IMR-90 (cell line): ENCODE measurements at regions not wholly inside any gene's neighbourhood (a gene's known extent, or its start where the extent isn't known, plus 50 kb on each side); places are given as distances from the start of the nearest gene placed in this dataset.

Experiments used
- ATAC-seq: fragments of 200-7000 bp; cut with Tn5 transposase; 2 replicates; pipeline ENCODE4 v1.9.1; 2020; ENCODE audit warnings: low read depth, mild to moderate bottlenecking, moderate library complexity
- BruUV-seq: library from RNA; stranded (reverse); fragments of 400-500 nt; replicated peaks from 2 replicates; lab custom pipeline; 2021; lab: Mats Ljungman, UMichigan
- CTCF ChIA-PET: fragments of 300-600 bp; formaldehyde crosslinking; extraction: SDS; loops from one replicate; lab custom pipeline; 2021; ENCODE audit warnings: antibody characterized with exemption; lab: Yijun Ruan, JAX
- POLR2A ChIA-PET: fragments of 300-600 bp; sonication (Branson Sonifier 250); formaldehyde crosslinking; loops from one replicate; lab custom pipeline; 2022; ENCODE audit warnings: antibody characterized with exemption; ENCODE audit not compliant: unreplicated experiment; lab: Charles Lee
- DNase-seq: peaks from one replicate; pipeline ENCODE4 v3.0.0; 2013
- H2AFZ ChIP-seq: replicated peaks from 2 replicates; pipeline ENCODE3; 2013; ENCODE audit warnings: low read length, mild to moderate bottlenecking; ENCODE audit not compliant: poor library complexity
- H2AK5ac ChIP-seq: 2 replicates; pipeline ENCODE4 v1.6.1; 2013; ENCODE audit warnings: low read depth, low read length, inconsistent platforms
- H2AK9ac ChIP-seq: replicated peaks from 2 replicates; pipeline ENCODE3; 2013; ENCODE audit warnings: mild to moderate bottlenecking, low read depth, low read length, moderate library complexity; ENCODE audit not compliant: poor library complexity
- H2BK120ac ChIP-seq: 2 replicates; pipeline ENCODE4 v1.6.1; 2013; ENCODE audit warnings: low read depth, low read length, inconsistent platforms
- H2BK15ac ChIP-seq: 3 replicates; pipeline ENCODE4 v1.6.1; 2013; ENCODE audit warnings: low read depth, low read length, inconsistent platforms
- H2BK20ac ChIP-seq: 2 replicates; pipeline ENCODE4 v1.6.1; 2013; ENCODE audit warnings: low read depth, mild to moderate bottlenecking, inconsistent platforms, low read length, moderate library complexity
- H2BK5ac ChIP-seq: 2 replicates; pipeline ENCODE4 v1.6.1; 2013; ENCODE audit warnings: mild to moderate bottlenecking, low read depth, low read length, inconsistent platforms; ENCODE audit not compliant: poor library complexity, severe bottlenecking
- H3K14ac ChIP-seq: replicated peaks from 2 replicates; pipeline ENCODE4 v1.6.1; 2013; ENCODE audit warnings: low read depth, low read length, inconsistent platforms
- H3K18ac ChIP-seq: 2 replicates; pipeline ENCODE4 v1.6.1; 2013; ENCODE audit warnings: low read depth, low read length, control low read depth
- H3K23ac ChIP-seq: 2 replicates; pipeline ENCODE4 v1.6.1; 2013; ENCODE audit warnings: low read depth, low read length, inconsistent platforms
- H3K27ac ChIP-seq: 2 replicates; pipeline ENCODE4 v1.5.1; 2013; ENCODE audit warnings: mild to moderate bottlenecking, control low read depth, low read length; ENCODE audit not compliant: insufficient read depth
- H3K27me3 ChIP-seq: 2 replicates; pipeline ENCODE4 v1.6.1; 2013; ENCODE audit warnings: low read length; ENCODE audit not compliant: control insufficient read depth, insufficient read depth
- H3K36me3 ChIP-seq: 2 replicates; pipeline ENCODE4 v1.6.1; 2013; ENCODE audit warnings: low read length, mixed read lengths; ENCODE audit not compliant: control insufficient read depth, insufficient read depth
- H3K4ac ChIP-seq: 2 replicates; pipeline ENCODE4 v1.6.1; 2013; ENCODE audit warnings: low read depth, low read length, inconsistent platforms
- H3K4me1 ChIP-seq: 2 replicates; pipeline ENCODE4 v1.6.1; 2013; ENCODE audit warnings: low read length, mixed read lengths; ENCODE audit not compliant: control insufficient read depth, insufficient read depth
- H3K4me2 ChIP-seq: 2 replicates; pipeline ENCODE4 v1.6.1; 2013; ENCODE audit warnings: low read depth, mild to moderate bottlenecking, control low read depth, low read length, moderate library complexity
- H3K4me3 ChIP-seq: 2 replicates; pipeline ENCODE4 v1.5.1; 2013; ENCODE audit warnings: low read depth, mild to moderate bottlenecking, control low read depth, low read length, moderate library complexity; ENCODE audit not compliant: insufficient read depth
- H3K56ac ChIP-seq: 2 replicates; pipeline ENCODE4 v1.6.1; 2013; ENCODE audit warnings: low read length, inconsistent platforms; ENCODE audit not compliant: insufficient read depth; ENCODE audit errors: extremely low read depth
- H3K79me1 ChIP-seq, 2 experiments: 2 replicates each; pipeline ENCODE4 v1.6.1; 2013; ENCODE audit warnings: low read length in 2 of 2, inconsistent platforms in 1 of 2, low read depth in 1 of 2
- H3K9ac ChIP-seq: 2 replicates; pipeline ENCODE4 v1.6.1; 2013; ENCODE audit warnings: low read depth, low read length, control low read depth
- H3K9me1 ChIP-seq: 2 replicates; pipeline ENCODE4 v1.6.1; 2013; ENCODE audit warnings: low read length, inconsistent platforms; ENCODE audit not compliant: insufficient read depth
- H3K9me3 ChIP-seq: 2 replicates; pipeline ENCODE4 v1.6.1; 2013; ENCODE audit warnings: low read length; ENCODE audit not compliant: control insufficient read depth, insufficient read depth
- H4K20me1 ChIP-seq: 2 replicates; pipeline ENCODE4 v1.6.1; 2013; ENCODE audit warnings: low read length, inconsistent platforms; ENCODE audit not compliant: insufficient read depth
- H4K5ac ChIP-seq: 2 replicates; pipeline ENCODE4 v1.6.1; 2013; ENCODE audit warnings: mild to moderate bottlenecking, low read depth, low read length, control low read depth
- H4K8ac ChIP-seq, 2 experiments: 2 replicates each; pipeline ENCODE4 v1.6.1; 2013; ENCODE audit warnings: low read depth in 2 of 2, low read length in 2 of 2, control low read depth in 1 of 2, inconsistent platforms in 1 of 2
- H4K91ac ChIP-seq: 2 replicates; pipeline ENCODE4 v1.6.1; 2013; ENCODE audit warnings: low read depth, low read length, inconsistent platforms; ENCODE audit not compliant: insufficient read depth
- BHLHE40 ChIP-seq: fragments of 150-350 bp; IDR thresholded peaks from 2 replicates; pipeline ENCODE4 v1.6.1; 2016; ENCODE audit warnings: mild to moderate bottlenecking, low read depth, low read length
- CHD1 ChIP-seq: IDR thresholded peaks from 2 replicates; pipeline ENCODE4 v1.6.1; 2012; ENCODE audit warnings: low read depth, low read length, improper control_type of control experiment
- FOS ChIP-seq: fragments of 150-350 bp; IDR thresholded peaks from 2 replicates; pipeline ENCODE4 v1.6.1; 2016; ENCODE audit warnings: low read depth, low read length
- MAFK ChIP-seq: IDR thresholded peaks from 2 replicates; pipeline ENCODE4 v1.6.1; 2012; ENCODE audit warnings: low read depth, low read length, improper control_type of control experiment
- MAZ ChIP-seq: IDR thresholded peaks from 2 replicates; pipeline ENCODE4 v1.6.1; 2012; ENCODE audit warnings: low read depth, mild to moderate bottlenecking, low read length, improper control_type of control experiment, moderate library complexity, borderline replicate concordance
- MXI1 ChIP-seq: IDR thresholded peaks from 2 replicates; pipeline ENCODE4 v1.6.1; 2012; ENCODE audit warnings: low read depth, mild to moderate bottlenecking, low read length, moderate library complexity, borderline replicate concordance
- NFE2L2 ChIP-seq: fragments of 150-350 bp; IDR thresholded peaks from 2 replicates; pipeline ENCODE4 v1.6.1; 2016; ENCODE audit warnings: low read depth, mild to moderate bottlenecking, low read length
- POLR2A ChIP-seq: IDR thresholded peaks from 2 replicates; pipeline ENCODE4 v1.6.1; 2012; ENCODE audit warnings: mild to moderate bottlenecking, low read depth, low read length
- RAD21 ChIP-seq: IDR thresholded peaks from 2 replicates; pipeline ENCODE4 v1.6.1; 2012; ENCODE audit warnings: low read length, improper control_type of control experiment
- RCOR1 ChIP-seq: IDR thresholded peaks from 2 replicates; pipeline ENCODE4 v1.6.1; 2012; ENCODE audit warnings: mild to moderate bottlenecking, low read length, improper control_type of control experiment; ENCODE audit not compliant: insufficient replicate concordance
- RFX5 ChIP-seq: IDR thresholded peaks from 2 replicates; pipeline ENCODE4 v1.8.0; 2012; ENCODE audit warnings: low read depth, mild to moderate bottlenecking, low read length, moderate library complexity
- SMC3 ChIP-seq: fragments of 150-350 bp; IDR thresholded peaks from 2 replicates; pipeline ENCODE4 v1.6.1; 2016; ENCODE audit warnings: low read depth, mild to moderate bottlenecking, antibody characterized with exemption, low read length, moderate library complexity
- WGBS, 2 experiments: methylation state at CpG; one replicate each; pipeline versions ENCODE4 v1.1.5 to v1.1.7; 2013; ENCODE audit warnings: missing lambda C conversion rate in 2 of 2; ENCODE audit not compliant: insufficient read length in 1 of 2; ENCODE audit errors: extremely low coverage in 2 of 2; 5-methylcytosine and 5-hydroxymethylcytosine counted together
- dilution Hi-C: fragments of 300-500 bp; cut with HindIII; formaldehyde crosslinking; loops from one replicate; pipeline ENCODE4 v1.14.3; 2018; ENCODE audit warnings: low sequenced_read_pairs; ENCODE audit not compliant: unreplicated experiment
- in situ Hi-C: fragments of 300-500 bp; cut with MboI; formaldehyde crosslinking; loops from 3 replicates; pipeline ENCODE4 v1.14.3; 2019; ENCODE audit warnings: low sequenced_read_pairs, inconsistent platforms, mixed read lengths
- intact Hi-C: fragments of 100-400 bp; cut with micrococcal nuclease; formaldehyde crosslinking; loops from 2 replicates; pipeline ENCODE4 v1.10.0; 2022
- TF ChIP-seq, protein P1 (sequence below): fragments of 150-350 bp; IDR thresholded peaks from 2 replicates; pipeline ENCODE4 v1.6.1; 2017; ENCODE audit warnings: mild to moderate bottlenecking, antibody characterized with exemption, low read length, low read depth
- TF ChIP-seq, protein P2 (sequence below): conservative IDR thresholded peaks from 2 replicates; pipeline ENCODE4 v1.5.1; 2012; ENCODE audit warnings: mild to moderate bottlenecking, low read depth, low read length, improper control_type of control experiment
- TF ChIP-seq, protein P3 (sequence below): fragments of 150-350 bp; IDR thresholded peaks from 2 replicates; pipeline ENCODE4 v1.6.1; 2016; ENCODE audit warnings: low read depth, mild to moderate bottlenecking, low read length, moderate library complexity, borderline replicate concordance

DNA sequence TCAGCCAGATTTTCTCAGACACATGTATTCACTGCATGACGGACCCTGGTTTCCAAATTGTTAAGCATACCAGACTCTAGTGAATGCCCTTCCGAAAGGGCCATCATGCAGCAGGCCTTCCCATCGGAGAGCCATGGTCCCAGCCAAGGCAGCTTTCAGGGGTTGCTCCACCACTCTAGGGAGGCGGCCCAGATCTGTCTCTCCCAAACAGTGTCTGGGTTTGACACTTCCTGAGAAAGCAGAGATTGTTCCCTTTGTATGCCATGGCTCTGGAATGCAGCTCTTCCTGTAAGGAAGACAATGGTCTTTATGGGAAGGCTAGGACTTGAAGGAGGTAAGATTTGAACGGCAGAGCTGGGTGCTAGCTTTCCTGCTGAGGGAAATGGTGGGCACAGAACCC lies 178.8 kb upstream of the BMPER start:
- Histone ChIP-seq H3K18ac (no peak overlapping the region), H2BK120ac (no peak overlapping the region), H3K4me3 (no peak overlapping the region), H2AK5ac (no peak overlapping the region), H3K27ac (no peak overlapping the region), H4K8ac (no peak overlapping the region), H4K5ac (no peak overlapping the region), H3K27me3 (peaks cover 5% of the 10 kb centered on the region; the same call in 1 of the 2 replicates), H2AK9ac (no peak overlapping the region), H3K4me1 (peaks cover 9% of the 10 kb centered on the region), H2BK15ac (no peak overlapping the region), H3K56ac (no peak overlapping the region), H3K79me1 (no peaks in the 10 kb centered on the region), H4K20me1 (no peaks in the 10 kb centered on the region), H2BK20ac (no peak overlapping the region), H4K91ac (no peak overlapping the region), H3K23ac (no peak overlapping the region), H3K4ac (no peak overlapping the region), H3K9me3 (no peaks in the 10 kb centered on the region), H2AFZ (no peak overlapping the region), H2BK5ac (no peak overlapping the region), H3K4me2 (no peak overlapping the region), H3K9me1 (peaks cover 2% of the 10 kb centered on the region; the same call in 1 of the 2 replicates), H3K36me3 (no peaks in the 10 kb centered on the region), H3K9ac (no peak overlapping the region), H3K14ac (no peak overlapping the region)
- ChIA-PET CTCF (no interaction called here), POLR2A (no interaction called here)
- no peak for TF ChIP-seq NFE2L2
- TF ChIP-seq POLR2A: no peak
- no peak for TF ChIP-seq RCOR1
- no peak for TF ChIP-seq CHD1
- TF ChIP-seq, protein P1, sequence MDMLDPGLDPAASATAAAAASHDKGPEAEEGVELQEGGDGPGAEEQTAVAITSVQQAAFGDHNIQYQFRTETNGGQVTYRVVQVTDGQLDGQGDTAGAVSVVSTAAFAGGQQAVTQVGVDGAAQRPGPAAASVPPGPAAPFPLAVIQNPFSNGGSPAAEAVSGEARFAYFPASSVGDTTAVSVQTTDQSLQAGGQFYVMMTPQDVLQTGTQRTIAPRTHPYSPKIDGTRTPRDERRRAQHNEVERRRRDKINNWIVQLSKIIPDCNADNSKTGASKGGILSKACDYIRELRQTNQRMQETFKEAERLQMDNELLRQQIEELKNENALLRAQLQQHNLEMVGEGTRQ: no peak
- TF ChIP-seq MAZ: no peak
- TF ChIP-seq MXI1: no peak
- TF ChIP-seq, protein P2, sequence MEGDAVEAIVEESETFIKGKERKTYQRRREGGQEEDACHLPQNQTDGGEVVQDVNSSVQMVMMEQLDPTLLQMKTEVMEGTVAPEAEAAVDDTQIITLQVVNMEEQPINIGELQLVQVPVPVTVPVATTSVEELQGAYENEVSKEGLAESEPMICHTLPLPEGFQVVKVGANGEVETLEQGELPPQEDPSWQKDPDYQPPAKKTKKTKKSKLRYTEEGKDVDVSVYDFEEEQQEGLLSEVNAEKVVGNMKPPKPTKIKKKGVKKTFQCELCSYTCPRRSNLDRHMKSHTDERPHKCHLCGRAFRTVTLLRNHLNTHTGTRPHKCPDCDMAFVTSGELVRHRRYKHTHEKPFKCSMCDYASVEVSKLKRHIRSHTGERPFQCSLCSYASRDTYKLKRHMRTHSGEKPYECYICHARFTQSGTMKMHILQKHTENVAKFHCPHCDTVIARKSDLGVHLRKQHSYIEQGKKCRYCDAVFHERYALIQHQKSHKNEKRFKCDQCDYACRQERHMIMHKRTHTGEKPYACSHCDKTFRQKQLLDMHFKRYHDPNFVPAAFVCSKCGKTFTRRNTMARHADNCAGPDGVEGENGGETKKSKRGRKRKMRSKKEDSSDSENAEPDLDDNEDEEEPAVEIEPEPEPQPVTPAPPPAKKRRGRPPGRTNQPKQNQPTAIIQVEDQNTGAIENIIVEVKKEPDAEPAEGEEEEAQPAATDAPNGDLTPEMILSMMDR: no peak
- TF ChIP-seq RAD21: no peak
- TF ChIP-seq, protein P3, sequence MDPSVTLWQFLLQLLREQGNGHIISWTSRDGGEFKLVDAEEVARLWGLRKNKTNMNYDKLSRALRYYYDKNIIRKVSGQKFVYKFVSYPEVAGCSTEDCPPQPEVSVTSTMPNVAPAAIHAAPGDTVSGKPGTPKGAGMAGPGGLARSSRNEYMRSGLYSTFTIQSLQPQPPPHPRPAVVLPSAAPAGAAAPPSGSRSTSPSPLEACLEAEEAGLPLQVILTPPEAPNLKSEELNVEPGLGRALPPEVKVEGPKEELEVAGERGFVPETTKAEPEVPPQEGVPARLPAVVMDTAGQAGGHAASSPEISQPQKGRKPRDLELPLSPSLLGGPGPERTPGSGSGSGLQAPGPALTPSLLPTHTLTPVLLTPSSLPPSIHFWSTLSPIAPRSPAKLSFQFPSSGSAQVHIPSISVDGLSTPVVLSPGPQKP: no peak
- no peak for TF ChIP-seq MAFK
- no peak for TF ChIP-seq FOS
- TF ChIP-seq SMC3: no peak
- no peak for TF ChIP-seq BHLHE40
- TF ChIP-seq RFX5: no peak
- in situ Hi-C loops (no loop called here), dilution Hi-C loops (no loop called here), intact Hi-C loops (no loop called here)
- WGBS, 2 experiments: 94% methylated on average over 2 of the region's 5 CpGs; no CpG with 5 or more reads in 1 of the 2 experiments
- ATAC-seq (no peak), DNase-seq (no peak)
- BruUV-seq: no TSS peak
